A549 (cell line): ENCODE measurements at regions not wholly inside any gene's neighbourhood (a gene's known extent, or its start where the extent isn't known, plus 50 kb on each side); places are given as distances from the start of the nearest gene placed in this dataset.

Source experiments
- ATAC-seq, 2 experiments: fragments of 200-7000 bp in 1 of 2; fragments of >200 bp in 1 of 2; cut with Nextera tagmentation in 1 of 2; cut with Tn5 transposase in 1 of 2; 3 replicates each; pipeline versions ENCODE4 v1.8.0 to v1.9.1; 2018 to 2020; ENCODE audit warnings: mild to moderate bottlenecking in 1 of 2, moderate library complexity in 1 of 2
- CTCF ChIA-PET: fragments of 300-600 bp; sonication (Branson Sonifier 250); formaldehyde crosslinking; extraction: SDS; loops from one replicate; lab custom pipeline; 2021; ENCODE audit warnings: antibody characterized with exemption, inconsistent platforms; lab: Yijun Ruan, JAX
- POLR2A ChIA-PET: fragments of 350-600 bp; formaldehyde crosslinking; extraction: SDS; loops from one replicate; lab custom pipeline; 2021; ENCODE audit warnings: antibody characterized with exemption, inconsistent platforms; lab: Yijun Ruan, JAX
- DNase-seq, 2 experiments: peaks; one replicate each; pipeline versions ENCODE4 v3.0.0 to v3.0.0-alpha.2; 2011 to 2016; ENCODE audit warnings: low read depth in 1 of 2, low spot score in 1 of 2
- FAIRE-seq: peaks from 2 replicates; lab custom pipeline; 2011; peaks lifted over from hg19 to GRCh38; lab: Jason Lieb, UNC
- H3K27ac ChIP-seq, 2 experiments: fragments of >200 bp; sonication (Bioruptor Twin); formaldehyde crosslinking; 3 replicates each; pipeline ENCODE4 v1.5.1; 2016 to 2017
- H3K4me1 ChIP-seq: fragments of >200 bp; sonication (Bioruptor Twin); formaldehyde crosslinking; 3 replicates; pipeline ENCODE4 v1.6.1; 2016
- H3K4me2 ChIP-seq: fragments of >200 bp; sonication (Bioruptor Twin); formaldehyde crosslinking; 3 replicates; pipeline ENCODE4 v1.6.1; 2016
- H3K4me3 ChIP-seq: fragments of >200 bp; sonication (Bioruptor Twin); formaldehyde crosslinking; 3 replicates; pipeline ENCODE4 v1.5.1; 2016
- H3K9me3 ChIP-seq: fragments of >200 bp; sonication (Bioruptor Twin); formaldehyde crosslinking; 3 replicates; pipeline ENCODE4 v1.6.1; 2016
- CBX2 ChIP-seq: fragments of 200-600 bp; sonication (generic); IDR thresholded peaks from 2 replicates; pipeline ENCODE4 v1.6.1; 2016; ENCODE audit warnings: low read depth, mild to moderate bottlenecking, borderline replicate concordance
- CEBPB ChIP-seq, 2 experiments: fragments of >200 bp in 1 of 2; sonication (Bioruptor Twin) in 1 of 2; formaldehyde crosslinking in 1 of 2; IDR thresholded peaks; 2 replicates each; pipeline ENCODE4 v1.6.1; 2012 to 2016
- ELK1 ChIP-seq: fragments of 150-350 bp; IDR thresholded peaks from 2 replicates; pipeline ENCODE4 v1.6.1; 2014; ENCODE audit warnings: low read depth, mild to moderate bottlenecking, low read length
- ESRRA ChIP-seq: fragments of 150-350 bp; IDR thresholded peaks from 2 replicates; pipeline ENCODE4 v1.6.1; 2014; ENCODE audit warnings: mild to moderate bottlenecking, low read length, borderline replicate concordance
- FOXS1 ChIP-seq: fragments of 250-450 bp; sonication (Bioruptor Pico); IDR thresholded peaks from 2 replicates; pipeline ENCODE4 v1.5.0; 2020; ENCODE audit warnings: mild to moderate bottlenecking, moderate library complexity
- HES2 ChIP-seq: fragments of >200 bp; sonication (Bioruptor Twin); formaldehyde crosslinking; IDR thresholded peaks from 2 replicates; pipeline ENCODE4 v1.6.1; 2016
- HEYL ChIP-seq: fragments of 250-450 bp; sonication (Bioruptor Pico); IDR thresholded peaks from 2 replicates; pipeline ENCODE4 v1.8.0; 2021; ENCODE audit warnings: mild to moderate bottlenecking, moderate library complexity
- HMGXB4 ChIP-seq: fragments of 250-450 bp; sonication (Bioruptor Pico); IDR thresholded peaks from 2 replicates; pipeline ENCODE4 v1.5.0; 2021; ENCODE audit warnings: mild to moderate bottlenecking, moderate library complexity, borderline replicate concordance
- JUNB ChIP-seq: fragments of >200 bp; sonication (Bioruptor Twin); formaldehyde crosslinking; IDR thresholded peaks from 2 replicates; pipeline ENCODE4 v1.6.1; 2016
- MAX ChIP-seq: IDR thresholded peaks from 2 replicates; pipeline ENCODE4 v1.6.1; 2012
- NFE2L2 ChIP-seq: fragments of 150-350 bp; conservative IDR thresholded peaks from 2 replicates; pipeline ENCODE4 v1.6.1; 2014; ENCODE audit warnings: low read length
- SREBF2 ChIP-seq: fragments of 450-650 bp; IDR thresholded peaks from 2 replicates; pipeline ENCODE4 v1.6.1; 2014; ENCODE audit warnings: mild to moderate bottlenecking, moderate library complexity
- TP53 ChIP-seq: fragments of 250-450 bp; sonication (Bioruptor Pico); IDR thresholded peaks from 2 replicates; pipeline ENCODE4 v1.5.0; 2021; ENCODE audit warnings: mild to moderate bottlenecking, moderate library complexity
- USF2 ChIP-seq: fragments of 450-650 bp; IDR thresholded peaks from 2 replicates; pipeline ENCODE4 v1.6.1; 2014; ENCODE audit warnings: antibody characterized with exemption
- ZC3H11A ChIP-seq: fragments of 450-650 bp; IDR thresholded peaks from 2 replicates; pipeline ENCODE4 v1.6.1; 2014; ENCODE audit warnings: antibody characterized with exemption, mild to moderate bottlenecking
- ZFP36 ChIP-seq: fragments of 450-650 bp; IDR thresholded peaks from 2 replicates; pipeline ENCODE4 v1.6.1; 2014; ENCODE audit warnings: borderline replicate concordance; ENCODE audit not compliant: partially characterized antibody
- ZNF302 ChIP-seq: fragments of 250-450 bp; sonication (Bioruptor Pico); IDR thresholded peaks from 2 replicates; pipeline ENCODE4 v1.9.0; 2021; ENCODE audit warnings: inconsistent platforms, mild to moderate bottlenecking, moderate library complexity
- WGBS: methylation state at CpG from one replicate; pipeline ENCODE4 v1.1.6; 2017; ENCODE audit errors: missing lambda C conversion rate; 5-methylcytosine and 5-hydroxymethylcytosine counted together

GRCh38 chr5:98599016-98599415 lies 174.4 kb upstream of the RGMB start:
- Histone ChIP-seq H3K4me1 (no peaks in the 10 kb centered on the region), H3K9me3 (no peaks in the 10 kb centered on the region), H3K4me3 (no peak overlapping the region), H3K4me2 (no peak overlapping the region), H3K27ac (no peak overlapping the region)
- TF ChIP-seq SREBF2 (no peak), CEBPB (IDR thresholded peaks at IDR 0.05) (peak in 1 of 2 experiments; percentile 17; a peak in 1 of 4 replicates), HMGXB4 (CRISPR knock-in tag) (no peak)
- no peak for FAIRE-seq
- ChIA-PET POLR2A (no interaction called here), CTCF (no interaction called here)
- ATAC-seq: no peak
- DNase-seq: no peak
- 69% methylated on average over 1 of the region's 1 CpG for WGBS

- CTCF ChIA-PET: no interaction called here
- FAIRE-seq: no peak
These were observed 170.8 kb upstream of the RGMB start for GRCh38 chr5:98602534-98603112.

GRCh38 chr5:98603456-98603855 lies 170.0 kb upstream of the RGMB start:
- POLR2A ChIA-PET: no interaction called here
- WGBS: 24% methylated on average over 2 of the region's 2 CpGs
- ATAC-seq: no peak
- H3K27ac ChIP-seq: no peak overlapping the region
- no peaks in the 10 kb centered on the region for H3K4me1 ChIP-seq
- DNase-seq: no peak
- no peak for FAIRE-seq
- H3K4me2 ChIP-seq: no peak overlapping the region
- no peak for TF ChIP-seq CEBPB (IDR thresholded peaks at IDR 0.05)
- TF ChIP-seq MAX: no peak
- no peak for TF ChIP-seq ZFP36
- no peak for TF ChIP-seq CBX2
- CTCF ChIA-PET: no interaction called here
- no peaks in the 10 kb centered on the region for H3K9me3 ChIP-seq
- no peak overlapping the region for H3K4me3 ChIP-seq

More at GRCh38 chr5:98602534-98603112, 170.8 kb upstream of the RGMB start:
- Histone ChIP-seq H3K4me3 (no peak overlapping the region), H3K4me2 (no peak overlapping the region), H3K4me1 (no peaks in the 10 kb centered on the region), H3K27ac (no peak overlapping the region), H3K9me3 (no peaks in the 10 kb centered on the region)
- ATAC-seq: no peak
- POLR2A ChIA-PET: no interaction called here
- DNase-seq: no peak
- TF ChIP-seq HES2 (no peak), HMGXB4 (CRISPR knock-in tag) (no peak), SREBF2 (no peak), ESRRA (no peak), ZC3H11A (no peak), TP53 (CRISPR knock-in tag) (no peak), ELK1 (no peak), HEYL (CRISPR knock-in tag) (no peak), JUNB (no peak), FOXS1 (CRISPR knock-in tag) (no peak), USF2 (no peak), ZNF302 (CRISPR knock-in tag) (no peak), NFE2L2 (no peak)
